Heart left ventricle (tissue), 16 donors: ENCODE measurements at regions not wholly inside any gene's neighbourhood (a gene's known extent, or its start where the extent isn't known, plus 50 kb on each side); places are given as distances from the start of the nearest gene placed in this dataset.

ENCODE experiments used
- ATAC-seq, 4 donors: fragments of 200-7000 bp; cut with Tn5 transposase; one replicate each; pipeline ENCODE4 v1.9.1; 2020 to 2022; ENCODE audit warnings: moderate library complexity in 4 of 4, mild to moderate bottlenecking in 3 of 4, moderate number of reproducible peaks in 1 of 4
- DNase-seq, 5 donors: peaks; one replicate each; pipeline ENCODE4 v3.0.0-alpha.2; 2020
- H3K27ac ChIP-seq, 12 donors: fragments of 200-600 bp; sonication (generic) in 4 of 12; one replicate each; pipeline versions ENCODE4 v1.5.0 to v1.8.0; 2016 to 2022; ENCODE audit warnings: mild to moderate bottlenecking in 2 of 12
- H3K27me3 ChIP-seq, 9 donors: fragments of 200-600 bp; sonication (generic) in 2 of 9; one replicate each; pipeline versions ENCODE4 v1.5.1 to v1.8.0; 2016 to 2022; ENCODE audit warnings: mild to moderate bottlenecking in 3 of 9
- H3K36me3 ChIP-seq, 9 donors: fragments of 200-600 bp; sonication (generic) in 2 of 9; one replicate each; pipeline versions ENCODE4 v1.5.0 to v1.8.0; 2018 to 2022; ENCODE audit warnings: mild to moderate bottlenecking in 2 of 9
- H3K4me1 ChIP-seq, 12 donors: fragments of 200-600 bp; sonication (generic) in 4 of 12; one replicate each; pipeline versions ENCODE4 v1.5.0 to v1.8.0; 2016 to 2022; ENCODE audit warnings: mild to moderate bottlenecking in 3 of 12
- H3K4me3 ChIP-seq, 12 donors: fragments of 200-600 bp; sonication (generic) in 4 of 12; one replicate each; pipeline versions ENCODE4 v1.5.0 to v1.8.0; 2017 to 2022; ENCODE audit warnings: mild to moderate bottlenecking in 9 of 12, moderate library complexity in 4 of 12
- H3K9me3 ChIP-seq, 12 donors: fragments of 200-600 bp; sonication (generic) in 4 of 12; one replicate each; pipeline versions ENCODE4 v1.5.0 to v1.8.0; 2016 to 2022; ENCODE audit warnings: mild to moderate bottlenecking in 1 of 12
- POLR2A ChIP-seq, 2 donors: fragments of 450-650 bp; IDR thresholded peaks; one replicate each; pipeline ENCODE4 v1.6.1; 2017; ENCODE audit warnings: antibody characterized with exemption in 2 of 2, mild to moderate bottlenecking in 2 of 2, moderate library complexity in 2 of 2
- WGBS, 4 donors: extraction: QIAGEN DNeasy Blood & Tissue Kit in 2 of 4; methylation state at CpG; one replicate each; pipeline versions ENCODE4 v1.1.5 to v1.1.7; 2013 to 2018; 5-methylcytosine and 5-hydroxymethylcytosine counted together
- intact Hi-C, 10 donors: fragments of 100-400 bp; cut with DNase I; formaldehyde crosslinking; loops; one replicate each; pipeline versions ENCODE4 v1.11.1 to v1.14.2; 2022
- TF ChIP-seq, protein P1 (sequence below), 12 donors: fragments of 200-600 bp; sonication (generic) in 4 of 12; IDR thresholded peaks; one replicate each; pipeline versions ENCODE4 v1.5.0 to v1.8.0; 2018 to 2022; ENCODE audit warnings: antibody characterized with exemption in 12 of 12, mild to moderate bottlenecking in 5 of 12
- donor health status: ischemic (EF 13 %, LVEDD 7.1; RV severe dilation, severe dysfunction).
- donor health status: healthy with polysubstance abuse.
- donor health status: DM: no; HTN: yes; CAD: no.
- donor health status: DM: no; HTN: no; CAD: no.
- donor health status: ischemic (EF 25% LVEDD 6.9; RV normal size, moderate dysfunction).
- donor health status: ischemic (EF 25% LVEDD 5.7; RV mildly dilated, moderate dysfunction).
- donor health status: healthy.
- donor health status: DM: yes; HTN: yes; CAD: no.
- donor health status: ischemic (EF 35%, LVEDD 5.7; RV mildly dilated, moderate dysfunction).
- donor health status: nonischemic (EF 11% LVEDD 7.7; RV severe dilation, severe dysfunction).
- donor health status: DM: yes; HTN: yes; CAD: no.
- donor health status: PGD.
- donor health status: ischemic (EF 29% LVEDD 5.4; RV normal size, mild dysfunction).
- donor health status: nonischemic (EF 23%, LVEDD 6.1; RV moderate dilation, normal function).

DNA sequence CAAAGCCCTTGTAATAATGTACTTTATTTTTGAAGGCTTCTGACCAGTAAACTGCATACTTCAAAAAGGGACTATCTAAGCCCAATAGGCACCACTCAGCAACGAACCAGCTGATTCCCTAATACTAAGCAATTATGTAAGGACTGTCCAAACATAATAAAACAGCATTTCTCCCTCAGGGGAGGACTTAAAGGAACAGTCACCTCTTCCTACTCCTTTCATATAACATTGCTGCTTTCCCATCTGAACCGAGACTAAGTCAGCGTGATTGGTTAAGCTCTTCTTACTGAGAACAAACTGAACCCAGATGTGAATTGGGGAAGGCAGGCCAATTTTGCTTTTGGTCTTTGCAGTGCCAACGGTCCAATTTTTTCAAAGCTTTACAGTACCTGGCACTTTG lies 420.0 kb downstream of the METTL15 start:
- no peak overlapping the region for H3K4me3 ChIP-seq
- no peaks in the 10 kb centered on the region for H3K4me1 ChIP-seq
- WGBS, 4 donors: 78 to 83% (median 80%) methylated on average over 4 of the region's 4 CpGs
- DNase-seq: no peak
- no peaks in the 10 kb centered on the region for H3K36me3 ChIP-seq
- no peak for TF ChIP-seq POLR2A (IDR thresholded peaks at IDR 0.05)
- TF ChIP-seq, protein P1, sequence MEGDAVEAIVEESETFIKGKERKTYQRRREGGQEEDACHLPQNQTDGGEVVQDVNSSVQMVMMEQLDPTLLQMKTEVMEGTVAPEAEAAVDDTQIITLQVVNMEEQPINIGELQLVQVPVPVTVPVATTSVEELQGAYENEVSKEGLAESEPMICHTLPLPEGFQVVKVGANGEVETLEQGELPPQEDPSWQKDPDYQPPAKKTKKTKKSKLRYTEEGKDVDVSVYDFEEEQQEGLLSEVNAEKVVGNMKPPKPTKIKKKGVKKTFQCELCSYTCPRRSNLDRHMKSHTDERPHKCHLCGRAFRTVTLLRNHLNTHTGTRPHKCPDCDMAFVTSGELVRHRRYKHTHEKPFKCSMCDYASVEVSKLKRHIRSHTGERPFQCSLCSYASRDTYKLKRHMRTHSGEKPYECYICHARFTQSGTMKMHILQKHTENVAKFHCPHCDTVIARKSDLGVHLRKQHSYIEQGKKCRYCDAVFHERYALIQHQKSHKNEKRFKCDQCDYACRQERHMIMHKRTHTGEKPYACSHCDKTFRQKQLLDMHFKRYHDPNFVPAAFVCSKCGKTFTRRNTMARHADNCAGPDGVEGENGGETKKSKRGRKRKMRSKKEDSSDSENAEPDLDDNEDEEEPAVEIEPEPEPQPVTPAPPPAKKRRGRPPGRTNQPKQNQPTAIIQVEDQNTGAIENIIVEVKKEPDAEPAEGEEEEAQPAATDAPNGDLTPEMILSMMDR (IDR thresholded peaks at IDR 0.05): no peak
- H3K27me3 ChIP-seq: no peaks in the 10 kb centered on the region
- no peak overlapping the region for H3K27ac ChIP-seq
- no peak for ATAC-seq
- peaks cover 0 to 22% (median 12%) of the 10 kb centered on the region in 12 donors for H3K9me3 ChIP-seq
- intact Hi-C loops: loop anchor here in 5 of 10 donors (2.0 to 5.0 kb wide), 3 partner anchors 826 to 831 kb away; partner anchors contain the start of gene BDNF (in 1 of the 5)

GRCh38 chr11:28526406-28526751 lies 418.2 kb downstream of the METTL15 start:
- ATAC-seq: no peak
- Histone ChIP-seq H3K36me3 (no peaks in the 10 kb centered on the region), H3K4me1 (no peaks in the 10 kb centered on the region), H3K27ac (no peak overlapping the region), H3K4me3 (no peak overlapping the region), H3K27me3 (no peaks in the 10 kb centered on the region), H3K9me3 (peaks cover 0 to 22% (median 12%) of the 10 kb centered on the region in 12 donors)
- intact Hi-C loops: loop anchor here in 4 of 10 donors (5.0 kb wide), 2 partner anchors 824 to 829 kb away; partner anchors contain the start of gene BDNF (in 1 of the 4)
- no peak for TF ChIP-seq POLR2A (IDR thresholded peaks at IDR 0.05)
- TF ChIP-seq, protein P1 (IDR thresholded peaks at IDR 0.05): no peak
- 96 to 100% (median 97%) methylated on average over 1 of the region's 1 CpG for WGBS, 4 donors
- DNase-seq: no peak

- Histone ChIP-seq H3K4me3 (no peak overlapping the region), H3K36me3 (no peaks in the 10 kb centered on the region), H3K27ac (no peak overlapping the region), H3K27me3 (no peaks in the 10 kb centered on the region), H3K9me3 (peaks cover 0 to 22% (median 12%) of the 10 kb centered on the region in 12 donors), H3K4me1 (no peaks in the 10 kb centered on the region)
- WGBS, 4 donors: 92 to 97% (median 93%) methylated on average over 21 to 25 of the region's 25 CpGs
- ATAC-seq (no peak), DNase-seq (peak in 1 of 5 donors; percentile 62)
- TF ChIP-seq, protein P1 (IDR thresholded peaks at IDR 0.05): no peak
- no peak for TF ChIP-seq POLR2A (IDR thresholded peaks at IDR 0.05)
- intact Hi-C loops: loop anchor here in 4 of 10 donors (5.0 kb wide), 2 partner anchors 824 to 829 kb away; partner anchors contain the start of gene BDNF (in 1 of the 4)
Observed at GRCh38 chr11:28525636-28526405, 417.6 kb downstream of the METTL15 start.

DNA sequence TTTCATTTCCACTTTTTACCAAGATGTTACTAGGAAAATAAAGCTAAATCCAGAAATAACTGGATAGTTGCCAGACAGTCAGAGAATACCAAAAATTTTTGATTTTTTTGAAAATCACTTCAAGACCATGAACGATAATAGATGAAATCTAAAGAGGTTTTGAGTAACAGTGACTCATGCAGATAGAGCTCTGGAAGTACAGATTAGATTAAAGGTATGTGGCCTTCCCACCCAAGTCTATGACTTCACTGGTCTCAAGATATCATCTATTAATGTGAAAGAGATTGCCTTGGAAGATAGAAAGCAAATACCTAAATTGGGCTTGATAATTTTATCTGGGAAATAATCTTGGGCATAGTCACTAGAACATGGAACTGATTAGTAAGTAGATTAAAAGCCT lies 415.9 kb downstream of the METTL15 start:
- 51 to 90% (median 87%) methylated on average over 1 of the region's 1 CpG for WGBS, 4 donors
- no peak for ATAC-seq
- Histone ChIP-seq H3K4me3 (no peak overlapping the region), H3K27ac (no peak overlapping the region), H3K36me3 (no peaks in the 10 kb centered on the region), H3K4me1 (no peaks in the 10 kb centered on the region), H3K27me3 (no peaks in the 10 kb centered on the region), H3K9me3 (peaks cover 0 to 22% (median 12%) of the 10 kb centered on the region in 12 donors)
- intact Hi-C loops: no loop called here
- DNase-seq: no peak
- TF ChIP-seq, protein P1 (IDR thresholded peaks at IDR 0.05): no peak
- TF ChIP-seq POLR2A (IDR thresholded peaks at IDR 0.05): no peak
